ENCODE measurements at regions not wholly inside any gene's neighbourhood (a gene's known extent, or its start where the extent isn't known, plus 50 kb on each side); places are given as distances from the start of the nearest gene placed in this dataset.

GRCh38 chr15:37165395-37165794, 65.0 kb upstream of the MEIS2 start:
- DNase-seq (ENCODE audit: low spot score), result no peak

- DNase-seq (ENCODE audit: low spot score), result no peak
These were observed 66.1 kb upstream of the MEIS2 start for GRCh38 chr15:37166402-37166801.

- DNase-seq (ENCODE audit: low spot score), result no peak
These were observed 81.0 kb upstream of the MEIS2 start for GRCh38 chr15:37181339-37181738.

- no peak for DNase-seq (ENCODE audit: low spot score)
These were observed 99.2 kb upstream of the MEIS2 start for GRCh38 chr15:37199545-37199944.

GRCh38 chr15:37203050-37203449, 102.7 kb upstream of the MEIS2 start:
- no peak for DNase-seq (ENCODE audit: low spot score)

- no peak for DNase-seq (ENCODE audit: low spot score)
These were observed 104.3 kb upstream of the MEIS2 start for GRCh38 chr15:37204692-37205091.

GRCh38 chr15:37206690-37207089, 106.3 kb upstream of the MEIS2 start:
- no peak for DNase-seq (ENCODE audit: low spot score)

GRCh38 chr15:37208146-37209040, 108.0 kb upstream of the MEIS2 start:
- no peak for DNase-seq (ENCODE audit: low spot score)

- no peak for DNase-seq (ENCODE audit: low spot score)
These were observed 108.7 kb upstream of the MEIS2 start for GRCh38 chr15:37209041-37209363.

- DNase-seq (ENCODE audit: low spot score), result no peak
These were observed 117.2 kb upstream of the MEIS2 start for GRCh38 chr15:37217567-37217966.

- DNase-seq (ENCODE audit: low spot score), result no peak
These were observed 118.1 kb upstream of the MEIS2 start for GRCh38 chr15:37218351-37218916.

GRCh38 chr15:37219211-37219701, 118.9 kb upstream of the MEIS2 start:
- no peak for DNase-seq (ENCODE audit: low spot score)

- no peak for DNase-seq (ENCODE audit: low spot score)
These were observed 120.8 kb upstream of the MEIS2 start for GRCh38 chr15:37220949-37221670.

- DNase-seq (ENCODE audit: low spot score), result no peak
These were observed 121.4 kb upstream of the MEIS2 start for GRCh38 chr15:37221671-37222145.

- no peak for DNase-seq (ENCODE audit: low spot score)
These were observed 122.7 kb upstream of the MEIS2 start for GRCh38 chr15:37223089-37223488.

GRCh38 chr15:37229855-37230619, 129.7 kb upstream of the MEIS2 start:
- DNase-seq (ENCODE audit: low spot score), result no peak

- no peak for DNase-seq (ENCODE audit: low spot score)
These were observed 145.0 kb upstream of the MEIS2 start for GRCh38 chr15:37245358-37245757.

- DNase-seq (ENCODE audit: low spot score), result no peak
These were observed 145.7 kb upstream of the MEIS2 start for GRCh38 chr15:37246065-37246464.

- no peak for DNase-seq (ENCODE audit: low spot score)
These were observed 146.5 kb upstream of the MEIS2 start for GRCh38 chr15:37246856-37247255.

- DNase-seq (ENCODE audit: low spot score), result no peak
These were observed 148.9 kb upstream of the MEIS2 start for GRCh38 chr15:37249249-37249648.

GRCh38 chr15:37252530-37252929, 152.2 kb upstream of the MEIS2 start:
- no peak for DNase-seq (ENCODE audit: low spot score)

GRCh38 chr15:37253877-37254276, 153.5 kb upstream of the MEIS2 start:
- DNase-seq (ENCODE audit: low spot score), result no peak
